ENCODE measurements at regions not wholly inside any gene's neighbourhood (a gene's known extent, or its start where the extent isn't known, plus 50 kb on each side); places are given as distances from the start of the nearest gene placed in this dataset.

DNA sequence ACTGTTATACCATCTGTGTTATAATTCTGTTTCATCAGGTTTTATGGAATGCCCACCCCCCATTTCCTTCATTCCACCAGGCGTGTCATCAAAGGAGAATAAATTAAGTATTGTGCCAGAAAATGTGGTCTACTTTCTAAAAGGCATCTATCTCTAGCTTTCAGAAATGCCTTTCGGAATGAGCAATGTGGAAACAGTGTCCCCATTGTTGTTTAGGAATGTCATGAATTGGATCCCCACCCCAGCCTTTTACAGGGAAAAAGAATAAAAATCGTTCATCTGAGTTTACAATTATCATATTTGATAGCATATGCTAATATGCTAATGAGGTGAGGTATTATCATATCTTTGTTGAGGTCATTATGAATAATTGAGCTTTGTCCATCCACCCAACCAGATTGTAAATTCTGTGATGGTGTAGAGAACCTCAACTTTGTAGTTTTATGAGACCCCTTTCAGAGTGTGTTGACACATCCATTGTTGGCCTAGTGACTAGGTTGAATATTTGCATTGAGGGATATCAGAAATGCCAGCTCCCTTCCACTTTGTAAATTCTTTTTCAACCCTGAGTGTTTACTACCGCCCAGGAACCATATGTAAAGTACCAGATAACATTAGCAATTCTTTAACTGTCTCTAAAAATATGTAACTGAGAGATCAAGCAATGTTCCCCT, 56.2 kb upstream of the CCDC160 start:
- intact Hi-C loops (cut with DNase I; ENCODE audit: low total_unique reads) (no loop called here), in situ Hi-C loops (cut with MboI; ENCODE audit: low pct_ligation_motif_present in 1 of 4, low pct_unique_long_range_greater_than_20kb in 1 of 4, low sequenced_read_pairs in 3 of 4) (no loop called here)
- Histone ChIP-seq H3K4me1 (no peaks in the 10 kb centered on the region), H3K27me3 (no peaks in the 10 kb centered on the region), H3K9me3 (no peaks in the 10 kb centered on the region), H3K36me3 (no peaks in the 10 kb centered on the region), H3K4me3 (no peak overlapping the region), H3K27ac (no peak overlapping the region)
- DNase-seq, result no peak
- TF ChIP-seq EP300 (IDR thresholded peaks at IDR 0.05; ENCODE audit: low read depth), result no peak
- TF ChIP-seq, protein P1, sequence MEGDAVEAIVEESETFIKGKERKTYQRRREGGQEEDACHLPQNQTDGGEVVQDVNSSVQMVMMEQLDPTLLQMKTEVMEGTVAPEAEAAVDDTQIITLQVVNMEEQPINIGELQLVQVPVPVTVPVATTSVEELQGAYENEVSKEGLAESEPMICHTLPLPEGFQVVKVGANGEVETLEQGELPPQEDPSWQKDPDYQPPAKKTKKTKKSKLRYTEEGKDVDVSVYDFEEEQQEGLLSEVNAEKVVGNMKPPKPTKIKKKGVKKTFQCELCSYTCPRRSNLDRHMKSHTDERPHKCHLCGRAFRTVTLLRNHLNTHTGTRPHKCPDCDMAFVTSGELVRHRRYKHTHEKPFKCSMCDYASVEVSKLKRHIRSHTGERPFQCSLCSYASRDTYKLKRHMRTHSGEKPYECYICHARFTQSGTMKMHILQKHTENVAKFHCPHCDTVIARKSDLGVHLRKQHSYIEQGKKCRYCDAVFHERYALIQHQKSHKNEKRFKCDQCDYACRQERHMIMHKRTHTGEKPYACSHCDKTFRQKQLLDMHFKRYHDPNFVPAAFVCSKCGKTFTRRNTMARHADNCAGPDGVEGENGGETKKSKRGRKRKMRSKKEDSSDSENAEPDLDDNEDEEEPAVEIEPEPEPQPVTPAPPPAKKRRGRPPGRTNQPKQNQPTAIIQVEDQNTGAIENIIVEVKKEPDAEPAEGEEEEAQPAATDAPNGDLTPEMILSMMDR (IDR thresholded peaks at IDR 0.05), result no peak
- no peak for TF ChIP-seq POLR2AphosphoS5 (IDR thresholded peaks at IDR 0.05)
- TF ChIP-seq POLR2A (IDR thresholded peaks at IDR 0.05), result no peak
- WGBS, 2 donors (ENCODE audit: low coverage in 1 of 2), result 58 to 60% methylated on average over 2 to 4 of the region's 4 CpGs

DNA sequence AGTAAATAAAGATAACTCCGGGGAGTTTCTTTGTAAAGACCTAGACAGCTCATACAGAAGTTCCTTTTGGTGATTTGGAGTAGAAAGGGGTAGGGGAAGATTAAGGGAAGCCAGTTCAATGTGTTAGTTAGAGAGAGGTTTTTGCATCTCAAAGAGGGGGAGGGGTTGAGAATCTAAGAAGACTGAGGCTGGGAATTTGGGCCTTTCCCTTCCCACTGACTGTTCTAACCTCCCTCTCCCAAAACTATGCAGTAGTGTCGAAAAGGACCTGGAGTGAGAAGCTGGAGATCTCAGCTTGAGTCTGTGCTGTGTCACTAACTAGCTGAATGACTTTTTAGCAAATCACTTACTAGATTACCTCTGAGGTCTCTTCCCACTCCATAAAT, 55.7 kb upstream of the CCDC160 start:
- DNase-seq, result no peak
- in situ Hi-C loops (cut with MboI; ENCODE audit: low pct_ligation_motif_present in 1 of 4, low pct_unique_long_range_greater_than_20kb in 1 of 4, low sequenced_read_pairs in 3 of 4) (no loop called here), intact Hi-C loops (cut with DNase I; ENCODE audit: low total_unique reads) (no loop called here)
- H3K36me3 ChIP-seq, result no peaks in the 10 kb centered on the region
- H3K27ac ChIP-seq, result no peak overlapping the region
- TF ChIP-seq, protein P1 (IDR thresholded peaks at IDR 0.05), result no peak
- TF ChIP-seq POLR2AphosphoS5 (IDR thresholded peaks at IDR 0.05) (no peak), EP300 (IDR thresholded peaks at IDR 0.05; ENCODE audit: low read depth) (no peak), POLR2A (IDR thresholded peaks at IDR 0.05) (no peak)
- 20 to 68% methylated on average over 1 to 2 of the region's 2 CpGs for WGBS, 2 donors (ENCODE audit: low coverage in 1 of 2)
- H3K4me3 ChIP-seq, result no peak overlapping the region
- no peaks in the 10 kb centered on the region for H3K4me1 ChIP-seq
- no peaks in the 10 kb centered on the region for H3K27me3 ChIP-seq
- H3K9me3 ChIP-seq, result no peaks in the 10 kb centered on the region

DNA sequence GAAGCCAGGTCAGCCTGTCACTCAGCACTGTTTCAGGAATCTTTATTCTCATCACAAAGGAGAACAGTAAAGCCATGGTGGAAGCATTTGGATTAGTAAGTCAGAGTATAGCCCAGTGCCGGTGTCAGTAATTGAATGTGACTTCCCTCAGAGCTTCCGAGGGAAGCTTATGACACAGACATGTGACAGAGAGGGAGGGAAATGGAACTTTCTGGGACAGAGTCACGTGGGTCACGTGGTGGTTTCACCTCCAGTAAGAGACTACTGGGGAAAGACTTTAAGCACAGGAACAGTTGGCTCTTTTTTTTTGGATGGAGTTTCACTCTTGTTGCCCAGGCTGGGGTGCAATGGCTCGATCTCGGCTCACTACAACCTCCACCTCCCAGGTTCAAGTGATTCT, 53.3 kb upstream of the CCDC160 start:
- Histone ChIP-seq H3K4me3 (no peak overlapping the region), H3K9me3 (no peaks in the 10 kb centered on the region), H3K36me3 (no peaks in the 10 kb centered on the region), H3K4me1 (no peaks in the 10 kb centered on the region), H3K27me3 (no peaks in the 10 kb centered on the region), H3K27ac (no peak overlapping the region)
- intact Hi-C loops (cut with DNase I; ENCODE audit: low total_unique reads) (no loop called here), in situ Hi-C loops (cut with MboI; ENCODE audit: low pct_ligation_motif_present in 1 of 4, low pct_unique_long_range_greater_than_20kb in 1 of 4, low sequenced_read_pairs in 3 of 4) (no loop called here)
- TF ChIP-seq POLR2A (IDR thresholded peaks at IDR 0.05) (no peak), POLR2AphosphoS5 (IDR thresholded peaks at IDR 0.05) (no peak), EP300 (IDR thresholded peaks at IDR 0.05; ENCODE audit: low read depth) (no peak)
- TF ChIP-seq, protein P1 (IDR thresholded peaks at IDR 0.05), result no peak
- WGBS, 2 donors (ENCODE audit: low coverage in 1 of 2), result 72% methylated on average over 6 of the region's 6 CpGs; no CpG with 5 or more reads in 1 of the 2 donors
- no peak for DNase-seq

DNA sequence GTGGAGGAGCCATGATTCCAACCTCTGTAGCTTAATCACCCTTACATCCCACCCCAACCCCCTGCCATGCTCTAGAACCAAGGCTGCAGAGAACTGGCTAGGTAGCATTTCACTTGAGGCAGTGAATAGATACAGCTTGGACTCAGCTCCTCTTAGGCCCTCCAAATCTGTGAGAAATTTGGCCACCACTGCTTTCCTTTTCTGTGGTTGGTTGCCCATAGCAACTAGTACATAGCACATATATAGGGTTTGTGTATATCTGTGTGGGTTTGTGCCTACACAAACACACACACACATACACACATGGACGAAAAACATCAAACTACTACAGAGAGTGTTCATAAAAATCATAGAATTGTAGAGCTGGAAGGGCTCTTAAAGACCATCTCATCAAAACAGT, 52.0 kb upstream of the CCDC160 start:
- Histone ChIP-seq H3K27ac (no peak overlapping the region), H3K36me3 (no peaks in the 10 kb centered on the region), H3K27me3 (no peaks in the 10 kb centered on the region), H3K9me3 (no peaks in the 10 kb centered on the region), H3K4me1 (no peaks in the 10 kb centered on the region), H3K4me3 (no peak overlapping the region)
- TF ChIP-seq POLR2AphosphoS5 (IDR thresholded peaks at IDR 0.05) (no peak), EP300 (IDR thresholded peaks at IDR 0.05; ENCODE audit: low read depth) (no peak), POLR2A (IDR thresholded peaks at IDR 0.05) (no peak)
- TF ChIP-seq, protein P1 (IDR thresholded peaks at IDR 0.05), result no peak
- intact Hi-C loops (cut with DNase I; ENCODE audit: low total_unique reads), result no loop called here
- no peak for DNase-seq
- in situ Hi-C loops (cut with MboI; ENCODE audit: low pct_ligation_motif_present in 1 of 4, low pct_unique_long_range_greater_than_20kb in 1 of 4, low sequenced_read_pairs in 3 of 4), result no loop called here
- WGBS, 2 donors (ENCODE audit: low coverage in 1 of 2), result 38% methylated on average over 1 of the region's 1 CpG; no CpG with 5 or more reads in 1 of the 2 donors
